ENCODE measurements at regions not wholly inside any gene's neighbourhood (a gene's known extent, or its start where the extent isn't known, plus 50 kb on each side); places are given as distances from the start of the nearest gene placed in this dataset.

GRCh38 chr10:44650691-44651661 lies 260.2 kb upstream of the TMEM72 start (continued):
- TF ChIP-seq SP1 (IDR thresholded peaks at IDR 0.05; ENCODE audit: low read depth): no peak

- ATAC-seq (no peak), DNase-seq (ENCODE audit: low read depth, low spot score) (no peak)
- H3K79me2 ChIP-seq (ENCODE audit: insufficient read depth, low read length): no peaks in the 10 kb centered on the region
- ChIA-PET CTCF (no interaction called here), RAD21 (ENCODE audit: low non-redundant PET in 1 of 2, low total read pairs in 2 of 2, uncharacterized antibody in 2 of 2, unreplicated experiment in 2 of 2) (no interaction called here), POLR2A (no interaction called here)
- H3K27ac ChIP-seq (ENCODE audit: low read depth, low read length): no peak overlapping the region
- H3K4me3 ChIP-seq (replicated peaks in 1 of 2; ENCODE audit: low read depth in 1 of 2, low read length in 2 of 2): no peak overlapping the region
- no peaks in the 10 kb centered on the region for H3K36me3 ChIP-seq (ENCODE audit: control insufficient read depth in 1 of 2, insufficient read depth in 2 of 2, low read length in 2 of 2)
- H3K9ac ChIP-seq (ENCODE audit: low read length): no peak overlapping the region
- no peak for TF ChIP-seq POLR2AphosphoS5 (IDR thresholded peaks at IDR 0.05; ENCODE audit: low read depth, low read length)
- no peak for TF ChIP-seq EGR1 (IDR thresholded peaks at IDR 0.05; ENCODE audit: low read depth)
- TF ChIP-seq FOSL1 (IDR thresholded peaks at IDR 0.05; ENCODE audit: low read depth): no peak
- no peak for TF ChIP-seq ZNF274 (IDR thresholded peaks at IDR 0.05; ENCODE audit: low read depth, low read length)
- no peak for TF ChIP-seq CTCF (IDR thresholded peaks at IDR 0.05 in 2 of 3, conservative IDR thresholded peaks at IDR 0.05 in 1 of 3; ENCODE audit: borderline replicate concordance in 1 of 3, insufficient read depth in 1 of 3, low read depth in 2 of 3, low read length in 2 of 3)
- no peak for TF ChIP-seq EZH2 (IDR thresholded peaks at IDR 0.05)
- no peak for TF ChIP-seq YY1 (IDR thresholded peaks at IDR 0.05; ENCODE audit: extremely low read depth, insufficient replicate concordance, low read depth, low read length)
- TF ChIP-seq, protein P1, sequence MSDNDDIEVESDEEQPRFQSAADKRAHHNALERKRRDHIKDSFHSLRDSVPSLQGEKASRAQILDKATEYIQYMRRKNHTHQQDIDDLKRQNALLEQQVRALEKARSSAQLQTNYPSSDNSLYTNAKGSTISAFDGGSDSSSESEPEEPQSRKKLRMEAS (IDR thresholded peaks at IDR 0.05): no peak
- no peaks in the 10 kb centered on the region for H3K4me1 ChIP-seq (ENCODE audit: control insufficient read depth in 1 of 2, insufficient read depth in 2 of 2, low read length in 2 of 2)
- no peaks in the 10 kb centered on the region for H3K9me3 ChIP-seq (ENCODE audit: control insufficient read depth in 1 of 2, insufficient read depth in 1 of 2, low read depth in 1 of 2, low read length in 2 of 2)
- H3K4me2 ChIP-seq (ENCODE audit: low read length): no peak overlapping the region
- H4K20me1 ChIP-seq (ENCODE audit: insufficient read depth): no peaks in the 10 kb centered on the region
- no peaks in the 10 kb centered on the region for H3K27me3 ChIP-seq (ENCODE audit: insufficient read depth, low read length)
- BruUV-seq (replicated peaks): no TSS peak
- intact Hi-C loops (cut with micrococcal nuclease): no loop called here
- H3K9me2 ChIP-seq (ENCODE audit: insufficient read depth): no peaks in the 10 kb centered on the region
- H2AFZ ChIP-seq (ENCODE audit: low read depth, low read length, poor library complexity, severe bottlenecking): no peak overlapping the region
Observed at GRCh38 chr10:44651834-44652233, 259.3 kb upstream of the TMEM72 start.

Data from HCT116 (cell line).